NCI-H510A treated with DMSO at 0.1 percent for 48 hours (cell line): ENCODE measurements at regions not wholly inside any gene's neighbourhood (a gene's known extent, or its start where the extent isn't known, plus 50 kb on each side); places are given as distances from the start of the nearest gene placed in this dataset.

ENCODE experiments used
- DNase-seq: peaks from one replicate; lab custom pipeline; 2025; lab: John Stamatoyannopoulos, UW

DNA sequence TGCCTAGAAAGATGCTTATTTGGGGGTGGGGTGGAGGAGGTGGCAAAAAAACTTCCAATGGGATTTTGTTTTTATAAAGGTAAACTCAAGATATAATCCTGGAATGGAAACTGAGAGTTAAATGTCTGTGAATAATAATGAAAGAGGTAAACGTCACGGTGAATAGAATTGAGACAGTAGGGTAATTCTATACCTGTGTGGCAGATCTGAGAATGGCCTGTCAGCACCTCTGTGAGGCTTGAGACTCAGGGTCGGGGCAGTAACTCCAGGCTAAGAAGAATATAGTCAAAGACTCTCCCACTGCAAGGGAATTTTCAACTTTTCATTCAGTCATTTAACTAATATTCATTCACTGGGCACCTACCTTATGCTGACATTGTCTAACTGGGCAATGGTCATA, 581.2 kb upstream of the ZNF608 start:
- no peak for DNase-seq

DNA sequence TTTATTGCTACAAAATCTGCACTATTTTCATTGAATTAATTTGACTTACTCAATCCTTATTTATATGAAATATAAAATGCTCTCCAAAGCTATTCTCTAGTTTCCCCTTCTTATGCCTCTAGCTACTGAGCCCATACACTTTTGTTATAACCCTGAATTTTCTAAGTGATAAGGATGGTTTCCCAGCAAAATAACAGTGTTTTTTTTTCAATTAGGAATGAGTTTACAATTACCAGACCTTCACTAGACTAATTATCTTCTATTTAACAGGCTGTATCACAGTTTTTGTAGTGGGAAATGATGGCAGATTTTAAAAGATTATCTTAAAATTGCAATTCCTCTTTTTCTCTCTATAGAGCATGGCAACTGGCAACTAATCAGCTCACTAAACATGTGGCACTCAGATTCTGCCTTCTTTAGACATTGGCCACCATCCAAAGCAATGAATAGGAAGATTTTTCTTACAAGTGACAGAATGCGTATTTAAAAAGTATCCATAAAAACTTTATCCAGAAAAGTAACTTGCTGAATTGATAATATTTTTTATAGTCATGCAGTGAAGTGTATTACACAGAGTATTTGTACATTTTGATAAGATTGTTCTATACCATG, 585.7 kb upstream of the ZNF608 start:
- no peak for DNase-seq

DNA sequence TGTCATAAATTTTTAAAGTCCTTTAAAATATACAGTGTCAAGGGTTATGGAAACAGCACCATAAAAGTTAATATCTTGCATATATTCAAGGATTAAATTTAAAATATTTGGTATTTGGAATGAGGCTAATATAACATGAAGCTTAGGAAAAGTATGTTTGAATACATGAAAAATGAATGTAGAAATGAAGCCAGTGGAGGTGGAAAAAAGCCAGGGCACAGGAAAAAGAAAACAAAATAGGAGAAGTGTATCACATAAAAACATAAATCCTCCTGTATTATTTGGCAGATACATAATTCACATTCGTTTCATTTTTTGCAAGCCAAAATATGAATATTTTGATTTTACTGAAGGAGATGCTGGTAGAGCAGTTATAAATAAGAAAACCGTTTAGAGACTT, 587.0 kb upstream of the ZNF608 start:
- DNase-seq = no peak

DNA sequence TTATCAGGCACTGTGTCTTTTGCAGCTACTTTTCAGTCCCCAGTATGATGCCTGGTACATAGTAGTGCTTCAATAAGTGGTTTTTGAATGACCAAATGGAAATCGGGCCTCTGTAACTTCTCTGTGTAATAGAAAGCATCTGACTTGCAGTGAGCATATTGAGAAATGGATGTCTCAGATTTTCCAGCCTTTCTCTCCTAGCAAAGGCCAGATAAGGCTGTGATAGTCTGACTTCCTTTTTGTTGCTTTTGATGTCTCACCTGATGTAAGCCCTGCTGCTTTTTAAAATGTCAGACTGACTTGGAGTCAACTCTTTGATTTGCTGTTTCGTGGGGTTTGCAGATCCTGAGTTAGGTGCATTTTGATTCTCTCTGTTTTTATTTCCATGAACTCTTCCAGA, 590.0 kb upstream of the ZNF608 start:
- no peak for DNase-seq

DNA sequence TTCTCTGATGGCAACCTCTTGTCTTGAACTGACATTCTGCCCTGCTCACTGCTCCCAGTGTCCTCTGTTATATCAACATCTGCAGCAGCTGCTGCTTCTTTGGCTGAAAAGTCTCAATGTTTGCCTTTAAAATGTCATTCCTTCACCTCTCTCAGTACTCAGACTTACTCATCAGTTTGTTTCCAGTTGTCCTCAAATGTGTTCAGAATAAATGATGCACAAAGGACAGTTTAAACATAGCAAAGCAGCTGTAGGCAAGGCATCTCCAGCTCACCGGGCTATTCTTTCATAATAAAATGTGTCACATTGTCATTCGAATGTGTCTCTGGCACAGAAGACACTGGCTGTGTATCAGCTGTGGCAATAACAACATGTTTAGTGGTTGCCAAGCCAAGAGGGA, 590.9 kb upstream of the ZNF608 start:
- no peak for DNase-seq

DNA sequence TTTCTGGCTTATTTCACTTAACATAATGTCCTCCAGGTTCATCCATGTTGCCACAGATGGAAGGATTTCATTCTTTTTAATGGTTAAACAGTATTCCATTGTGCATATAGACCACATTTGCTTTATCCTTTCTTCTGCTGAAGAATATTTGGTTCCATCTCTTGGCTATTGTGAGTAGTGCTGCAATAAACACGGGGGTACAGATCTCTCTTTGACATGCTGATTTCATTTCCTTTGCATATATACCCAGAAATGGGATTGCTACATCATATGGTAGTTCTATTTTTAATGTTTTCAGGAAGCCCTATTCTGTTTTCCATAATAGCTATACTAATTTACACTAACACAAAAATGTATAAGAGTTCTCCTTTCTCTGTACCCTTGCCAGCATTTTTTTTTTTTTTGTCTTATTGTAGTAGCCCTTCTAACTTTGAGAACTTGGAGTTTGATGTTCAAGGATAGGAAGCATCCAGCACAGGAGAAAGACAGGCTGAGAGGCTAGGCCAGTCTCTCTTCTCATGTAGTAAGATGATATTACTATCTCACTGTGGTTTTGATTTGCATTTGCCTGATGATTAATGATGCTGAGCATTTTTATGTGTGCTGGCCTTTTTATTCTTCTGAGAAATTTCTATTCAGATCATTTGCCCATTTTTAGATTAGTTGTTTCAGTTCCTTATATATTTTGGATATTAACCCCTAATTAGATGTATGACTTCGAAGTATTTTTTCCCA, 592.2 kb upstream of the ZNF608 start:
- no peak for DNase-seq

DNA sequence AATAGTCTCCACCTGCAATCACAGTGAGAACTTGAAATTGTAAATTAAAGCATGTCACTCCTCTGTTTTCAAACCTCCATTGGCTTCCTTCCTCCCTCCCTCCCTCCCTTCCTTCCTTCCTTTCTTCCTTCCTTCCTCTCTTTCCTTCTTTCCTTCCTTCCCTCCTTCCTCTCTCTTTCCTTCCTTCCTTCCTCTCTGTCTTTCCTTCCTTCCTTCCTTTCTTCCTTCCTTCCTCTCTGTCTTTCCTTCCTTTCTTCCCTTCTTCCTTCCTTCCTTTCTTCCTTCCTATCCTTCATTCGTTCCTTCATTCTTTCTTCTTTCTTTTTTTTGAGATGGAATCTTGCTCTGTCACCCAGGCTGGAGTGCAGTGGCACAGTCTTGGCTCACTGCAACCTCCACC, 595.0 kb upstream of the ZNF608 start:
- DNase-seq = no peak

DNA sequence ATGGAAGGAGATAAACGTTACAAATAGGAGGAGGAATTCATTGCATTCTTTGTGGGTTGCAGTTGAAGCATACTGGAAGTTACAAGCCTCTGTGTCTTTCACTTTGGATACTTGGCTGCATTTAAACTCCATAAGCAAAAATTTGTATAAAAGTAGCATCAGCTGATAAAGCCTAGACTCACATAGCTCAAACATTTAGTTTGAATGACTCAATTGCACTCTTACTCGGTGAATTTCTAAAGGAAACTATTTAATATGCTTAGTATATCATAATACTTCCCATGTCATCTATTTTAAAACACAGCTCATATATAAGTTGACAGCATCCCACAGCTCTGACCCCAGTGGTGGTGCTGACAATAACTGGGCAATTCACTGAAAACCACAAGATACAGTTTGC, 596.6 kb upstream of the ZNF608 start:
- DNase-seq = no peak

DNA sequence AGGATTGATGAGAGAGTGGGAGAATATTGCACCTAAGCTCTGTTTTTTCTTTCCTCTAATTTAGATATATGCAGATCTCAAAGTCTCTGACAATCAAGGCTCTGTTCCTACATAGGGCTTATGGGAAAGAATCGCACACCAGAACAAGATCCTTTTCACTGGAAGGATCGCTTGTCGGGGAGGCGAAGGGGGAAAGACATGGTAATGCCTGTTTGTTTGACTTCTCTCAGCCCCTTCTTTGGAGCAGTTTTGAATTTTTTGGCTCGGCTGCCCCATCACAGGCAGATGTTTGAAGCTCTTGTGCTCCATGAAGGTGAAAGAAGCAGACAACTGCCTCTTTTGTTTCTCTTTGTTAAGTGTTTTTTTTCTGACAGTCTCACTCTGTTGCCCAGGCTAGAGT, 599.9 kb upstream of the ZNF608 start:
- no peak for DNase-seq

DNA sequence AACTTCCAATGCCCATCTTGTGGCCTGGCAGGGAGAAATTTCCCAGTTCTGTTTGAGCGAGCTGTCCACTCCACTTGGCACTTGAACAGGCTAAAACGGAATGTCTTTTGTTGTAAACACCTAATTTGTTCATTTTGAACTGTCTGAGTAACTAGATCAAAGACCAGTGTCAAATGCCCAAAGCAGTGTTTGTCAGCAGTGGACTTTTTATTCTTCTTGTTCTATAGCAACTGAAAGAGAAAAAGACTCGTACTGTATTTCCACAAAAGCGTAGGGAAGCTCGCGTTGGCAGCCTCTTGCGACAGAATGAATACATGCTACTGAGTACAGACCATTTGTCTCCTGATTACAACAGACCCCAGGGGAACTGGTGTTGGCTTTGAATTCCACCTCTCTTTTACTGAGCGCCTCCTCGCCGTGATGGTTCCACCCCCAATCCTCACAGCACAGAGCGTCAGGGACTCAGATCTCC, 601.8 kb upstream of the ZNF608 start:
- no peak for DNase-seq

DNA sequence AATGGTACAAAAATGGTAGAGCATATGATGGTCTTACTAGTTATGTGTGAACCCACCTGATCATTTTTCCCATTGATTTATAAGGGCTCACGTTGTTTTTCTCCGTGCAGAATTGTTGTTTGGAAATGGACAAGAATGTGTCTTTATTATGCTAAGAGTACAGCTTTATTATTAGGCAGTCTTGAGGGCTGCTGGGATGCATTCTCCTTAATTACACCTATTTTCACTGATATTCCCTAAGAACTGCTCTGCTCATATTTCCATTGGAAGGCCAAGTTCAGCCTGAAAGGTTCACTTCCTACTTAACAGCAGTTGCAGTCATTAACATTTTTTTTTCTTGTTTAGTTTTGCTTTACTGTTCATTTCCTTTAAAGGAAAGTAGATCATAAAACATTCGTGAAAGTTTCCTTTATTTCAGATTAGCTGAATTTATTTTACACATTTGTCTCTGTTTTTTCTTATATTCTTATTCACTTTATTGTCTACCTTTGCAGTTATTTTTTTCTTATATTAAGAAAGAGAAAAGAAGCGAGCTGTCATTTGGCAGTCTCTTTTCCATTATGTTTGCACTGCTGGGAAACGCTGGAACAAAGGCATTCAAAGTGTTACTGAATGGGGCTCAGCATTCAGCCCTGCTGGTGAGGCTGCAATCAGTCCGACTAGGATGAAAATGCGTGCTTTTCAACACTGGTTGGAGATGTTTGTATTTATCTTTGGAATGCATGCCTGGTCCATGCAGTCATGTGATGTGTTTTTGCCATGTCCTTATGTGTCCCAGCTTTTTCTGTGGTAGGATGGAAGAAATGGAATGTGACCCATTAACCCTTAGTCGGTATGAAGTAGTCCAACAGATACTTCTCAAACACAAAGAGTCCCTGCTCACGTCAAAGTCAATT, 602.7 kb upstream of the ZNF608 start:
- DNase-seq = no peak

DNA sequence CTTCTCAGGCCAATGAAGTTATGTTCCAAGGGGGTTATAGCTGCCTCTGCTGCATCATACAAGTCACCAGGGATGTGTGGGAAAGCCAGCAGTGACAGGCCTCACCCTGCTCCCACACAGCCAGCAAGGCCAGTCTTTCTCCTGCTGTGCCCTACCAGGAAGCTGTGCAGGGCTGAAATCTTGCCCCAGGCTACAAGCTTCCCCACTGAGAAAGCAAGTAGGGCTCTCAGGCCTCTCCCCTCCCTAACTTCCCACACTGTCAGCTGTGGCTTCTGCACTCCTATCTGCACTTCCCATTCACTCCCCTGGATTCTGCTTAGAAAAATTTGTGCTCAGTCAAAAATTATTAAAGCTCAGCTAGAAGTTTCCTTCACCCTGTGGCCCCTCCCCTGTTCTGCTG, 611.2 kb upstream of the ZNF608 start:
- no peak for DNase-seq

DNA sequence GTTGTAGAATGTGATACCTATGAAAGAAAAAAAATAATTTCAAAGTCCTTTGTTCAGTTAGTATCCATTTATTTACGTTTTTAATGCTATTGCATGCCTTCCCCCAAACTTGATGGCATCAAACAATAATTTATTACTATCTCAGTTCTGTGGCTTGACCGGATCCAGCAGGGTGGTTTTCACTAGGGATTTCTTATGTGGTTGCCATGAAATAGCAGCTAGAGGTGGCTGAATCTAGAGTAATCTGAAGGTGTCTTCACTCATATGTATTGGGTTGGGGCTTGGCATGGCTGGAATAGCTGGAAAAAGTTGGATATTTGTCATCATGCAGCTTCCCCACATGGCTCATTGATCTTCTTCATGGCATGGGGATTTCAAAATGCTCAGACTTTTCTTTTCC, 619.3 kb upstream of the ZNF608 start:
- no peak for DNase-seq

DNA sequence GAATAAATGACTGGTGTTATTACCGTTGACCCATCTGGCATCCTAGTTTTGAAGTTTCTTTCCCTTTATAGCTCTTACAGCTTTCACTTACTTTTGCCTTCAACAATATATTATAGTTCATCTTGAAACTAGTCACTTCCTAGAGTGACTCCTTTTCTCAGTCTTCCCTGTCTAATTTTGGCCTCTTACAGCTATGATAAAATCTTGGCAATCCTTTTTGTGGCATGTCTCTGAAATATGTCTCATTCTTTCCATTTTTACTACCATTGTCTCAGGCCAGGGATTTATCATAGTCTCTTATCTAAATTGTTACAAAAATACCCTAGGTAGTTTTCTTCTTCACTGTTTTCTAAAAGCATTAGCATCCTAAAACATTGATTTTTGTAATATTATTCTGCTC, 621.3 kb upstream of the ZNF608 start:
- no peak for DNase-seq

DNA sequence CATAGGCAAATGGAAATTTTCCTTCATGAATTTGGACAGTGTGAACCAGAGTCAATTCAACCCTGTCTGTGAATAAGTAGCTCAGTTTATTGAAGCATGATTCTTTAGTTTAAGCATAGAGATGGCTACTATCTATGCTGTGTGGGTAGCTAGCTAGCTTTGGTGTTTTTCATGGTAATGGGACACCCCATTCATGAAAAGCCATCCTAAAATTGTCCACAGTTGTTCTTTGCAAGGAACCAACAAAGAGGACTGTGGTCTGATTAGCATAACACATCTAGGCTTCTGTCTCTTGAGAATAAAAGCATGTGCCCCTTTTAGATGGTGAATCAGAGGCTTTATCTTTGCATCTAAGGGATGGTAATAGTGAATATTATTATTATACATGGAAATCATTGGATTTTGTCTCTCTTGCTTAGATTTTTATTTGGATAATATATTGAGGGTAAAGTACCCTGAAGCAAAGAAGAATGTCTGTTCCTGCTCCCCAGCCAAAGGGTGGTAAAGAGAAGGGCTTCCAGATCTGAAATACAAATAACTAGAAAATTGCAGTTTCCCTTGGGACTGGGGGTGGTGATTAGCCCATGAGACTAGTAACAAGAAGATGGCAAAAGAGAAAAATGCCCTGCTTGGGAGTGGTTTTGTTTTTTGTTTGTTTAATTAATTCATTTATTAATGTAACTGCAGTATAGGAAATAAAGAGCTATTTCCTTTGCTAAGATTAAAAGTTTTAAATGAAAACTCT, 624.2 kb upstream of the ZNF608 start:
- no peak for DNase-seq

DNA sequence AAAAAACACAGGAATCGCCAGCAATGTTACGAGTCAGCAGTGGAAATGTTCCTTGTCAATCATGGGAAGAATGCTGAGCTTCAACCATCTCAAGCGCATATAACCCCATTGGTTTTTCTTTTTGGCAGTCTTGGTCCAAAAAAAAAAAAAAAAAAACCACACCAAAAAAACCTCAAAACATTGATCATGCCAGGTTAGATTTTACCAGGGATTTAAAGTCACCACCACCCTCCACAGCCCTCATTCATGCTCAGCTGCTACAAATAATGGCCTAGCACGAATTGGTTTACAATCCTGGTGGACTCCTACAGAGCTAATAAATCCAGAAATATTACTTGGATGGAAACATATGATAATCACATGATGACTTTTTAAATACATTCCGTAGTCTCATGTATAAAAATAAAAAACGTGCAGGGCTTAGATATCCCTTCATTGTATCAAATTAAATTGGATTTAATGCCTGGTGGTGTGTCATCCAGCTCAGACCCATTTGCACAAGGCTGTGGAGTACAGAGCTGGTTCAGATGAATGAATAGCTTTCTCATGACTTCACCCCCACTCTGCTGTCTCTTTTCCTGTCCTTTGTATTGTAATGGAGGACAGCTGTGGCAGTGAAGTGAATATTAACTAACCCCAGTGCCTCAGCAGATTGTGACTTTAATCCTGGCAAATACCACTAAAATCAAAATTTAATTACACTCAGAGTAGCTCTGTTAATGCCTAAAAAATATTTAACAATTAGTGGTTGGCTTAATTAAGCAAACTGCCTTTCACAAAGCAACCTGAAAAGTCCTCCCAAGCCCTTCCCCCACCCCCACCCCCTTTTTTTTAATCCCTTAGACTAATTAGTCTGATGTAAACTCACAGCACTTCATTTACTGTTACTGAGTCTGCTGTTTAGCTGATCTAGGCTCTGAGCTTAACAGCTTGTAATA, 626.5 kb upstream of the ZNF608 start:
- peak; percentile 0 for DNase-seq

DNA sequence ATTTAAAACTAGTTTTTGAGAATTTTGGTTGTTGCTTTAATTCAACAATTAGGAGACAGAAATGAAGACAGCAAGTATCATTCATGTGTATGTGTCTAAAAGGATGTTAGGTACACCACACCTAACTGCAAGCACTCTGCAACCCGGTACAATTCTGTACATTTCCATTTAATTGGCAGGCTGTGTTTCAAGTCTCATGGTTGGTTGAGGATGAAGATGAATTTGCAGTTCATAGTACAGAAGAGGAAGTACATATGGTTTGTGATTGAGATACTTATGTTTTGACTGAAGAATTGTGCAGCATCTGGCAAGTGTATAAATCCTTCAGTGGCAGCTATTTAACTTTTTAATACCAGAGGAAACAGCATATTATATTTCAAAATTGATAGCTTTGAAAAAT, 628.7 kb upstream of the ZNF608 start:
- peak; percentile 5 for DNase-seq

DNA sequence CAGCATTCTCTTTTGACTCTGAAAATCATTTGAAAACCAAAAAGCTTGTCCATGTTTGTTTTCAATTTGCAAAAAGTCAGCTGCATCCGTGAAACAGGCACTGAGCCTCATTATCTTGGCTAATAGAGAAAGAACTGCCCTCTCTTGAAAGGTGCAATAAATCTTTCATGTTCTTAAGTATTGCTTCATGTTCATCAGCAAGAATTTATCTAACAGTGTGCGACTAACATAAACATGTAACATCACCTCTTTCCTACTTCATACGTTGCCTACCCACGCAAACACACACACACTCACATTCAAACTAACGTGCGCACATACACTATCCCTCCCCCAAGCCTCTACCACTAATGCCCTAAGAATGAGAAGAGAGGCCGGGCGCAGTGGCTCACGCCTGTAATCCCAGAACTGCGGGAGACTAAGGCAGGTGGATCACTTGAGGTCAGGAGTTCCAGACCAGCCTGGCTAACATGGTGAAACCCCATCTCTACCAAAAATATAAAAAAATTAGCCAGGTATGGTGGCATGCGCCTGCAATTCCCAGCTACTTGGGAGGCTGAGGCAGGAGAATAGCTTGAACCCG, 629.7 kb upstream of the ZNF608 start:
- DNase-seq = no peak

DNA sequence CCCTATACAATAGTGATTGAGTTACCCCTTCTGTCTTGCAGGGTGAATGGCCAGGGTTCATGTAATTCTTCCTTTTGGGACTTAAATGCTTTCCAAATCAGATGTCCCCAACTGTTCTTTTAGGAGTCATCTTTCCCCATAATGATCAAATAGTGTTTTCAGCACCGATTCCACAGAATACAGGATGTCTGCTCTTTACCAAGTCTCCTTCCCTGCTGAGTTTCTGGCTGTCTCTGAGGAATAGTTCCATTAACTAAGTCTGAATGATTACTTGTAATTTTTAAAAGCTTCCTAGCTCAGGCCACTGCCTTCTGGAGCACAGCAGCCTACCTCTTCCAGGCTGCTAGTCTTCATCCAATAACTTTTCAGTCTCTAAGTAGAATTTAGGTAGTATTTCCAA, 630.7 kb upstream of the ZNF608 start:
- no peak for DNase-seq

DNA sequence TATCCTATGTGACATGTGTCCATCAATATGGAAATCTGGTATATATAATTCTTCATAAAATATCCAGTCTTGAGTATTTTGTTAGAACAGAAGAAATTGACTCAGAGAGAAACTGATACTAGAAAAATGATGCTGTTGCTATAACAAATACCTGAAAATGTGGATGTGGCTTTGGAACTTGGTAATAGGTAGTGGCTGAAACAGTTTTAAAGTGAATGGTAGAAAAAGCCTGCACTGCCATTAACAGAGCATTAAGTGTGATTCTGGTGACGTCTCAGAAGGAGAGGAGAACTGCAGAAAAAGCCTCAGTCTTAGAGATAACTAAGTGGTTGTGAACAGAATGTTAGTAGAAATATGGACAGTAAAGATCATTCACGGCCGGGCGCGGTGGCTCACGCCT, 634.9 kb upstream of the ZNF608 start:
- no peak for DNase-seq

DNA sequence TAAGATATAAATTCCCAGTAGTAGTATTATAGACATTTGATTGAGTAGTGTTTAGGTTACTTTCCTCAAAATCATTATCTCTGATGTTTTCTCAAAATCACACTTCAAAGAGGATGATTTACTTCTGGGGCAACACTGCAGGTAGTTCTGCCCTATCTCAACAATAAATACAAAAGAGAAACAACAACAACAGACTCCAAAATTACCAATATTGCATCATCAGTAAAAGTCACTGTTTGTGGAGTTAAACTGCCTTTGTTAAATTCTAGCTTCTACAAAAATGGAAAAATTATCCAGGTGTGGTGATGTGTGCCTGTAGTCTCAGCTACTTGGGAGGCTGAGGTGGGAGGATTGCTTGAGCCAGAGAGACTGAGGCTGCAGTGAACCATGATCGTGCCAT, 637.6 kb upstream of the ZNF608 start:
- DNase-seq = no peak
